Thyroid gland (tissue), 4 donors: ENCODE measurements at regions not wholly inside any gene's neighbourhood (a gene's known extent, or its start where the extent isn't known, plus 50 kb on each side); places are given as distances from the start of the nearest gene placed in this dataset.

ENCODE experiments used
- DNase-seq, 2 donors: peaks; one replicate each; pipeline ENCODE4 v3.0.0-alpha.2; 2019
- H3K27ac ChIP-seq, 3 donors: fragments of 200-600 bp; sonication (generic); 1 replicate in 2 of 3; 2 replicates in 1 of 3; pipeline ENCODE4 v1.5.1; 2016 to 2019; ENCODE audit warnings: mild to moderate bottlenecking in 1 of 3, moderate library complexity in 1 of 3
- H3K27me3 ChIP-seq: fragments of 200-600 bp; sonication (generic); one replicate; pipeline ENCODE4 v1.5.1; 2019
- H3K36me3 ChIP-seq, 2 donors: fragments of 200-600 bp; sonication (generic); one replicate each; pipeline ENCODE4 v1.5.1; 2016 to 2019
- H3K4me1 ChIP-seq, 2 donors: fragments of 200-600 bp; sonication (generic); one replicate each; pipeline ENCODE4 v1.5.1; 2017 to 2019
- H3K4me3 ChIP-seq, 3 donors: fragments of 200-600 bp; sonication (generic); replicated peaks in 1 of 3; 1 replicate in 2 of 3; 2 replicates in 1 of 3; pipeline ENCODE4 v1.5.1; 2016; ENCODE audit warnings: mild to moderate bottlenecking in 1 of 3
- H3K9me3 ChIP-seq: fragments of 200-600 bp; sonication (generic); one replicate; pipeline ENCODE4 v1.5.1; 2017
- CTCF ChIP-seq, 6 experiments: fragments of 200-600 bp in 3 of 6; fragments of 450-650 bp in 3 of 6; sonication (generic) in 3 of 6; IDR thresholded peaks; one replicate each; pipeline ENCODE4 v1.5.1; 2016 to 2019; ENCODE audit warnings: antibody characterized with exemption in 6 of 6, mild to moderate bottlenecking in 2 of 6, inconsistent platforms in 1 of 6, moderate library complexity in 1 of 6
- POLR2A ChIP-seq, 2 donors: fragments of 450-650 bp; IDR thresholded peaks; one replicate each; pipeline ENCODE4 v1.6.1; 2017; ENCODE audit warnings: antibody characterized with exemption in 2 of 2, mild to moderate bottlenecking in 2 of 2, moderate library complexity in 1 of 2
- WGBS, 2 donors: methylation state at CpG; one replicate each; pipeline ENCODE4 v1.1.5; 2017; 5-methylcytosine and 5-hydroxymethylcytosine counted together
- intact Hi-C: fragments of 100-400 bp; cut with DNase I; formaldehyde crosslinking; loops from one replicate; pipeline ENCODE4 v1.15.1; 2023

DNA sequence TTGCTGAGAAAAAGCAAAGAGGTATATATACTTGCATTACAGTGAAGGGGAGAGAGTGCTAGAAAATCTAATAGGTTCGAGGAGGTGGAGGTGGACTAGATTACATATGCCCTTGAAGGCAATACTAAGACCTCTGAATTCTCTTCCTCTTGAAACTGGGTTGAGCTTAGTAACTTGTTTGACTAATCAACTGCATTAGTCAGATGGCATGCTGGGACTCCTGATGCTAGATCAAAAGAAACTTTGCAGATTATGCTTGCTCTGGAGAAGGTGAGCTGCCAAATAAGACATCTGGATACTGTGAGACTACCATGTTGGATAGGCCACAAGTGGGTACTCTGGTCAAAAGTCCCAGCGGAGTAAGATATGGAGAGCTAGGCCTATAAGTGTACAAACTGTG is 331.3 kb downstream of the KLF5 start:
- 97% methylated on average over 2 of the region's 2 CpGs for WGBS, 2 donors
- no peak overlapping the region for H3K4me3 ChIP-seq
- TF ChIP-seq POLR2A (IDR thresholded peaks at IDR 0.05), result no peak
- no peak for TF ChIP-seq CTCF (IDR thresholded peaks at IDR 0.05)
- no peaks in the 10 kb centered on the region for H3K9me3 ChIP-seq
- H3K27me3 ChIP-seq, result no peaks in the 10 kb centered on the region
- H3K4me1 ChIP-seq, result no peaks in the 10 kb centered on the region
- no peak for DNase-seq
- intact Hi-C loops, result no loop called here
- no peaks in the 10 kb centered on the region for H3K36me3 ChIP-seq
- no peak overlapping the region for H3K27ac ChIP-seq

DNA sequence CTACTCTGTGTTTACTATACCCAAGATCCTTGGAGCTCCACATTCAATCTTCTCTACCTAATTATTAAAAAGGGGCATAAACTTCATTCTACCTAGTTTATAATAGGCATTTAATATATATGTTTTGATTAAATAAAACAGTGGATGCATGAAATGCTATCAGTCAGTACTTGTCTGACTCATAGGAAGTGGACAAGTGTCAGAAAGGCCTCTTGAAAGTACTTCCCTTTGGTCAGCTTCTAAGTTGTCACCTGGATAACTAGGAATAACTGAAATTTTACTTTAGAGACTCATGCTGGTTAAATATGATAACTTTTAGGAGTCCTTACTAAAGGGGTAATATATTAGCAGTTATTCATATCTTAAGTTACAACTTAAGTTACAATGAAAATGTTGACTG is 329.8 kb downstream of the KLF5 start:
- intact Hi-C loops, result no loop called here
- Histone ChIP-seq H3K9me3 (no peaks in the 10 kb centered on the region), H3K36me3 (no peaks in the 10 kb centered on the region), H3K4me1 (no peaks in the 10 kb centered on the region), H3K4me3 (no peak overlapping the region), H3K27me3 (no peaks in the 10 kb centered on the region), H3K27ac (no peak overlapping the region)
- no peak for DNase-seq
- TF ChIP-seq CTCF (IDR thresholded peaks at IDR 0.05) (no peak), POLR2A (IDR thresholded peaks at IDR 0.05) (no peak)

- no peak overlapping the region for H3K4me3 ChIP-seq
- H3K27ac ChIP-seq, result no peak overlapping the region
- H3K9me3 ChIP-seq, result no peaks in the 10 kb centered on the region
- no peaks in the 10 kb centered on the region for H3K4me1 ChIP-seq
- intact Hi-C loops, result no loop called here
- H3K27me3 ChIP-seq, result no peaks in the 10 kb centered on the region
- TF ChIP-seq POLR2A (IDR thresholded peaks at IDR 0.05), result no peak
- no peak for TF ChIP-seq CTCF (IDR thresholded peaks at IDR 0.05)
- WGBS, 2 donors, result 83 to 94% methylated on average over 6 of the region's 6 CpGs
- DNase-seq, result no peak
- H3K36me3 ChIP-seq, result no peaks in the 10 kb centered on the region
These were observed 328.5 kb downstream of the KLF5 start for GRCh38 chr13:73387318-73387717.

GRCh38 chr13:73385848-73386247 is 327.0 kb downstream of the KLF5 start:
- no peak overlapping the region for H3K27ac ChIP-seq
- H3K4me3 ChIP-seq, result no peak overlapping the region
- H3K9me3 ChIP-seq, result no peaks in the 10 kb centered on the region
- H3K36me3 ChIP-seq, result no peaks in the 10 kb centered on the region
- TF ChIP-seq POLR2A (IDR thresholded peaks at IDR 0.05) (no peak), CTCF (IDR thresholded peaks at IDR 0.05) (no peak)
- H3K27me3 ChIP-seq, result no peaks in the 10 kb centered on the region
- no peak for DNase-seq
- H3K4me1 ChIP-seq, result no peaks in the 10 kb centered on the region
- intact Hi-C loops, result no loop called here

- Histone ChIP-seq H3K4me1 (no peaks in the 10 kb centered on the region), H3K4me3 (no peak overlapping the region), H3K27ac (no peak overlapping the region), H3K36me3 (no peaks in the 10 kb centered on the region), H3K9me3 (no peaks in the 10 kb centered on the region), H3K27me3 (no peaks in the 10 kb centered on the region)
- no peak for DNase-seq
- TF ChIP-seq CTCF (IDR thresholded peaks at IDR 0.05) (no peak), POLR2A (IDR thresholded peaks at IDR 0.05) (no peak)
- intact Hi-C loops, result no loop called here
- 85 to 86% methylated on average over 5 of the region's 5 CpGs for WGBS, 2 donors
These were observed 314.1 kb downstream of the KLF5 start for GRCh38 chr13:73372666-73373627.
